GM12878 (cell line): ENCODE measurements at regions not wholly inside any gene's neighbourhood (a gene's known extent, or its start where the extent isn't known, plus 50 kb on each side); places are given as distances from the start of the nearest gene placed in this dataset.

ENCODE experiments used
- ATAC-seq: fragments of 200-7000 bp; cut with Tn5 transposase; 3 replicates; pipeline ENCODE4 v1.9.1; 2020; ENCODE audit warnings: mild to moderate bottlenecking, moderate library complexity
- BruUV-seq: library from RNA; stranded (reverse); fragments of 400-500 nt; replicated peaks from 2 replicates; lab custom pipeline; 2021; lab: Mats Ljungman, UMichigan
- CTCF ChIA-PET: fragments of 300-600 bp; sonication (Branson Sonifier 250); formaldehyde crosslinking; extraction: SDS; loops from one replicate; lab custom pipeline; 2021; ENCODE audit warnings: inconsistent platforms; lab: Yijun Ruan, JAX
- POLR2A ChIA-PET: fragments of 350-600 bp; formaldehyde crosslinking; extraction: SDS; loops from one replicate; lab custom pipeline; 2021; ENCODE audit warnings: inconsistent platforms; lab: Charles Lee
- RAD21 ChIA-PET: fragments of 300-600 bp; sonication (Branson Sonifier 250); formaldehyde crosslinking; loops from one replicate; lab custom pipeline; 2023; ENCODE audit warnings: antibody characterized with exemption; ENCODE audit not compliant: unreplicated experiment; lab: Charles Lee
- SMC1A ChIA-PET: fragments of 300-600 bp; sonication (Branson Sonifier 250); formaldehyde crosslinking; loops from one replicate; lab custom pipeline; 2023; ENCODE audit not compliant: unreplicated experiment, uncharacterized antibody; lab: Charles Lee
- DNase-seq: peaks from one replicate; pipeline ENCODE4 v3.0.0-alpha.2; 2011; ENCODE audit warnings: low read depth, low spot score
- FAIRE-seq: peaks from 3 replicates; lab custom pipeline; 2011; peaks lifted over from hg19 to GRCh38; lab: Jason Lieb, UNC
- H2AFZ ChIP-seq: 2 replicates; pipeline ENCODE4 v1.6.0; 2011; ENCODE audit warnings: low read depth, low read length, control low read depth; ENCODE audit not compliant: control insufficient read depth
- H3K27ac ChIP-seq: 2 replicates; pipeline ENCODE4 v1.5.1; 2011; ENCODE audit warnings: control low read depth; ENCODE audit not compliant: control insufficient read depth, insufficient read depth
- H3K27me3 ChIP-seq, 2 experiments: replicated peaks in 1 of 2; 2 replicates each; pipeline versions ENCODE4 v1.6.0 to v1.6.1; 2011; ENCODE audit warnings: low read length in 1 of 2; ENCODE audit not compliant: control insufficient read depth in 2 of 2, insufficient read depth in 2 of 2
- H3K36me3 ChIP-seq, 2 experiments: 2 replicates each; pipeline ENCODE4 v1.5.1; 2011; ENCODE audit warnings: low read length in 1 of 2; ENCODE audit not compliant: control insufficient read depth in 2 of 2, insufficient read depth in 2 of 2
- H3K4me1 ChIP-seq: 2 replicates; pipeline ENCODE4 v1.6.1; 2011; ENCODE audit warnings: mild to moderate bottlenecking, low read length, moderate library complexity, mixed read lengths; ENCODE audit not compliant: control insufficient read depth, insufficient read depth
- H3K4me2 ChIP-seq: 2 replicates; pipeline ENCODE4 v1.6.0; 2011; ENCODE audit warnings: control low read depth; ENCODE audit not compliant: control insufficient read depth, insufficient read depth
- H3K4me3 ChIP-seq: fragments of 200-600 bp; sonication (generic); 2 replicates; pipeline ENCODE4 v1.5.1; 2016
- H3K79me2 ChIP-seq: 2 replicates; pipeline ENCODE4 v1.6.0; 2011; ENCODE audit warnings: low read length; ENCODE audit not compliant: control insufficient read depth, insufficient read depth
- H3K9ac ChIP-seq: 2 replicates; pipeline ENCODE4 v1.8.0; 2011; ENCODE audit warnings: low read length, control low read depth, mixed read lengths; ENCODE audit not compliant: control insufficient read depth, insufficient read depth
- H3K9me3 ChIP-seq: replicated peaks from 3 replicates; pipeline ENCODE4 v1.5.1; 2011; ENCODE audit warnings: mild to moderate bottlenecking, low read length; ENCODE audit not compliant: control insufficient read depth, insufficient read depth
- H4K20me1 ChIP-seq: 2 replicates; pipeline ENCODE4 v1.6.0; 2011; ENCODE audit not compliant: control insufficient read depth, insufficient read depth
- MTA3 ChIP-seq: IDR thresholded peaks from 2 replicates; pipeline ENCODE4 v1.6.1; 2012; ENCODE audit warnings: low read length, inconsistent platforms, borderline replicate concordance
- ZBTB40 ChIP-seq: fragments of 450-650 bp; IDR thresholded peaks from 2 replicates; pipeline ENCODE4 v1.6.1; 2016; ENCODE audit warnings: mild to moderate bottlenecking, moderate library complexity, borderline replicate concordance
- WGBS: methylation state at CpG from one replicate; pipeline ENCODE4 v1.1.6; 2016; ENCODE audit warnings: low lambda C conversion rate; ENCODE audit not compliant: insufficient replicate concordance, insufficient coverage; ENCODE audit errors: missing lambda C conversion rate; 5-methylcytosine and 5-hydroxymethylcytosine counted together
- in situ Hi-C: fragments of 300-500 bp; cut with MboI; formaldehyde crosslinking; loops from 9 replicates; pipeline ENCODE4 v1.14.3; 2018; ENCODE audit warnings: mixed read lengths
- intact Hi-C: fragments of 100-400 bp; cut with micrococcal nuclease; formaldehyde crosslinking; loops from one replicate; pipeline ENCODE4 v1.14.2; 2022; ENCODE audit not compliant: unreplicated experiment

GRCh38 chr12:14156606-14157005, 175.2 kb upstream of the GRIN2B start:
- FAIRE-seq, result no peak
- Histone ChIP-seq H3K27me3 (no peaks in the 10 kb centered on the region), H3K4me3 (no peak overlapping the region), H3K4me2 (peak overlapping the region; percentile 50), H4K20me1 (no peaks in the 10 kb centered on the region), H2AFZ (no peak overlapping the region; the same call in 1 of the 2 replicates), H3K36me3 (no peaks in the 10 kb centered on the region), H3K9me3 (no peaks in the 10 kb centered on the region; the same call in 1 of the 3 replicates), H3K9ac (peak overlapping the region; percentile 1; the same call in 1 of the 2 replicates), H3K79me2 (no peaks in the 10 kb centered on the region), H3K27ac (peak overlapping the region; percentile 75), H3K4me1 (peaks cover 44% of the 10 kb centered on the region)
- WGBS, result 19% methylated on average over 2 of the region's 2 CpGs
- ChIA-PET RAD21 (interaction anchor here (0.7 to 1.3 kb wide), 4 partner anchors 8 to 29 kb away, joined by 3 to 5 read pairs (median 4); no protein-coding TSS in a partner anchor), CTCF (interaction anchor here (0.9 to 3.7 kb wide), 4 partner anchors 11 to 457 kb away, joined by 3 to 27 read pairs (median 4); no protein-coding TSS in a partner anchor), POLR2A (interaction anchor here (1.1 kb wide), 1 partner anchor 8 kb away, joined by 6 read pairs; no protein-coding TSS in a partner anchor), SMC1A (interaction anchor here (1.0 to 3.6 kb wide), 12 partner anchors 8 to 569 kb away, joined by 3 to 18 read pairs (median 4); partner anchors contain the start of gene ATF7IP)
- TF ChIP-seq MTA3, result 0 out of 2 replicates have a peak, but pooled peaks have one; percentile 11
- TF ChIP-seq ZBTB40, result no peak
- intact Hi-C loops (loop anchor here (2.0 to 10.0 kb wide), 2 partner anchors 46 to 208 kb away; partner anchors contain the start of gene ATF7IP), in situ Hi-C loops (no loop called here)
- DNase-seq, result no peak
- ATAC-seq, result peak; percentile 19
- BruUV-seq, result no TSS peak
